ENCODE measurements at regions not wholly inside any gene's neighbourhood (a gene's known extent, or its start where the extent isn't known, plus 50 kb on each side); places are given as distances from the start of the nearest gene placed in this dataset.

- DNase-seq = no peak
Measured at GRCh38 chr15:26178640-26179220, 315.6 kb upstream of the ATP10A start.

GRCh38 chr15:26177816-26178215, 314.7 kb upstream of the ATP10A start:
- no peak for DNase-seq

GRCh38 chr15:26176831-26177230, 313.7 kb upstream of the ATP10A start:
- no peak for DNase-seq

GRCh38 chr15:26171266-26171665, 308.1 kb upstream of the ATP10A start:
- no peak for DNase-seq

GRCh38 chr15:26166429-26166828, 303.3 kb upstream of the ATP10A start:
- no peak for DNase-seq

GRCh38 chr15:26165546-26165945, 302.4 kb upstream of the ATP10A start:
- no peak for DNase-seq

- DNase-seq = no peak
Measured at GRCh38 chr15:26160343-26160742, 297.2 kb upstream of the ATP10A start.

GRCh38 chr15:26158176-26158575, 295.0 kb upstream of the ATP10A start:
- no peak for DNase-seq

GRCh38 chr15:26157081-26157480, 294.0 kb upstream of the ATP10A start:
- DNase-seq = no peak

GRCh38 chr15:26156051-26156450, 292.9 kb upstream of the ATP10A start:
- no peak for DNase-seq

GRCh38 chr15:26148156-26148860, 285.2 kb upstream of the ATP10A start:
- no peak for DNase-seq

GRCh38 chr15:26146202-26146601, 283.1 kb upstream of the ATP10A start:
- no peak for DNase-seq

GRCh38 chr15:26145796-26146195, 282.7 kb upstream of the ATP10A start:
- no peak for DNase-seq

- DNase-seq = no peak
Measured at GRCh38 chr15:26144836-26145235, 281.7 kb upstream of the ATP10A start.

- DNase-seq = no peak
Measured at GRCh38 chr15:26143221-26143620, 280.1 kb upstream of the ATP10A start.

- no peak for DNase-seq
Measured at GRCh38 chr15:26134812-26135211, 271.7 kb upstream of the ATP10A start.

- DNase-seq = no peak
Measured at GRCh38 chr15:26134152-26134551, 271.0 kb upstream of the ATP10A start.

GRCh38 chr15:26132811-26133210, 269.7 kb upstream of the ATP10A start:
- no peak for DNase-seq

- DNase-seq = no peak
Measured at GRCh38 chr15:26129852-26130251, 266.7 kb upstream of the ATP10A start.

- no peak for DNase-seq
Measured at GRCh38 chr15:26128611-26129140, 265.5 kb upstream of the ATP10A start.

GRCh38 chr15:26126819-26127387, 263.8 kb upstream of the ATP10A start:
- DNase-seq = no peak

GRCh38 chr15:26126070-26126469, 262.9 kb upstream of the ATP10A start:
- no peak for DNase-seq

GRCh38 chr15:26125664-26126063, 262.5 kb upstream of the ATP10A start:
- no peak for DNase-seq

- DNase-seq = no peak
Measured at GRCh38 chr15:26119322-26119721, 256.2 kb upstream of the ATP10A start.
